ENCODE measurements at regions not wholly inside any gene's neighbourhood (a gene's known extent, or its start where the extent isn't known, plus 50 kb on each side); places are given as distances from the start of the nearest gene placed in this dataset.

GRCh38 chr4:110737931-110738330, 115.1 kb upstream of the PITX2 start:
- Histone ChIP-seq H2AFZ (ENCODE audit: low read depth, low read length) (no peak overlapping the region), H3F3A (ENCODE audit: insufficient read depth, low read length, poor library complexity, severe bottlenecking) (no peaks in the 10 kb centered on the region), H3K27me3 (ENCODE audit: insufficient read depth, low read depth, low read length) (no peaks in the 10 kb centered on the region), H3K36me3 (ENCODE audit: insufficient read depth, low read length) (no peaks in the 10 kb centered on the region), H3K4me3 (ENCODE audit: low read length) (no peak overlapping the region), H3K9ac (ENCODE audit: low read length) (no peak overlapping the region), H3K4me2 (ENCODE audit: low read length) (no peak overlapping the region), H3K9me2 (ENCODE audit: insufficient read depth, low read length) (no peaks in the 10 kb centered on the region), H4K20me1 (ENCODE audit: insufficient read depth) (no peaks in the 10 kb centered on the region), H3K27ac (ENCODE audit: low read length) (no peak overlapping the region), H3K79me2 (replicated peaks; ENCODE audit: insufficient read depth, low read length) (no peaks in the 10 kb centered on the region), H3K9me3 (ENCODE audit: low read length) (no peaks in the 10 kb centered on the region)
- no peak for TF ChIP-seq POLR2AphosphoS5 (IDR thresholded peaks at IDR 0.05)
- no peak for TF ChIP-seq SMC3 (conservative IDR thresholded peaks at IDR 0.05; ENCODE audit: poor library complexity)
- TF ChIP-seq TAF1 (IDR thresholded peaks at IDR 0.05; ENCODE audit: low read depth) = no peak
- TF ChIP-seq RAD21 (conservative IDR thresholded peaks at IDR 0.05) = no peak
- no peak for TF ChIP-seq MXI1 (conservative IDR thresholded peaks at IDR 0.05; ENCODE audit: poor library complexity, severe bottlenecking)
- no peak for TF ChIP-seq EP300 (conservative IDR thresholded peaks at IDR 0.05; ENCODE audit: poor library complexity, severe bottlenecking)
- TF ChIP-seq, protein P1, sequence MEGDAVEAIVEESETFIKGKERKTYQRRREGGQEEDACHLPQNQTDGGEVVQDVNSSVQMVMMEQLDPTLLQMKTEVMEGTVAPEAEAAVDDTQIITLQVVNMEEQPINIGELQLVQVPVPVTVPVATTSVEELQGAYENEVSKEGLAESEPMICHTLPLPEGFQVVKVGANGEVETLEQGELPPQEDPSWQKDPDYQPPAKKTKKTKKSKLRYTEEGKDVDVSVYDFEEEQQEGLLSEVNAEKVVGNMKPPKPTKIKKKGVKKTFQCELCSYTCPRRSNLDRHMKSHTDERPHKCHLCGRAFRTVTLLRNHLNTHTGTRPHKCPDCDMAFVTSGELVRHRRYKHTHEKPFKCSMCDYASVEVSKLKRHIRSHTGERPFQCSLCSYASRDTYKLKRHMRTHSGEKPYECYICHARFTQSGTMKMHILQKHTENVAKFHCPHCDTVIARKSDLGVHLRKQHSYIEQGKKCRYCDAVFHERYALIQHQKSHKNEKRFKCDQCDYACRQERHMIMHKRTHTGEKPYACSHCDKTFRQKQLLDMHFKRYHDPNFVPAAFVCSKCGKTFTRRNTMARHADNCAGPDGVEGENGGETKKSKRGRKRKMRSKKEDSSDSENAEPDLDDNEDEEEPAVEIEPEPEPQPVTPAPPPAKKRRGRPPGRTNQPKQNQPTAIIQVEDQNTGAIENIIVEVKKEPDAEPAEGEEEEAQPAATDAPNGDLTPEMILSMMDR (IDR thresholded peaks at IDR 0.05; ENCODE audit: poor library complexity, severe bottlenecking) = no peak
- no peak for TF ChIP-seq REST (IDR thresholded peaks at IDR 0.05; ENCODE audit: borderline replicate concordance)
- TF ChIP-seq EZH2 (IDR thresholded peaks at IDR 0.05; ENCODE audit: borderline replicate concordance, insufficient read depth, low read length, poor library complexity, severe bottlenecking) = no peak

DNA sequence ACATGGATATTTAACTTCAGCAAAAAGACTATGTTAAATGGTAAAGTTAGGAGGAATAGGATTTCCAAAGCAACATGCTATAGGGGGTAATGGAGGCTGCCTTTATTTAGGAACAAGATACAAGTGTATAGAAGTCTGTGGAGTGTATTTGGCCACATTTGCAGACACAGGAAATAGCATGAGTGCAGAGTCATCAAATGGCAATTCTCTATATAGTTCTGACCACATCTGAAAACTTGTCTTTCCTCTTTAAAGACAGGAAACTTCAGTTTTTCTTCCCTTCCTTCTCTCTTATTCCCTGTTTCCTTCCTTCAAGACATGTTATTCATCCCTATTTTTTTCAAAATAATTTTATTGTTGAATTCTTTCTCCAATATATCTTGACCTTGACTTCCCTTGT, 119.3 kb upstream of the PITX2 start:
- Histone ChIP-seq H3K27me3 (ENCODE audit: insufficient read depth, low read depth, low read length) (no peaks in the 10 kb centered on the region), H3K4me2 (ENCODE audit: low read length) (no peak overlapping the region), H3K9ac (ENCODE audit: low read length) (no peak overlapping the region), H3K9me3 (ENCODE audit: low read length) (no peaks in the 10 kb centered on the region), H4K20me1 (ENCODE audit: insufficient read depth) (no peaks in the 10 kb centered on the region), H3F3A (ENCODE audit: insufficient read depth, low read length, poor library complexity, severe bottlenecking) (no peaks in the 10 kb centered on the region), H3K4me3 (ENCODE audit: low read length) (no peak overlapping the region), H2AFZ (ENCODE audit: low read depth, low read length) (no peak overlapping the region), H3K79me2 (replicated peaks; ENCODE audit: insufficient read depth, low read length) (no peaks in the 10 kb centered on the region), H3K9me2 (ENCODE audit: insufficient read depth, low read length) (no peaks in the 10 kb centered on the region), H3K36me3 (ENCODE audit: insufficient read depth, low read length) (no peaks in the 10 kb centered on the region), H3K27ac (ENCODE audit: low read length) (no peak overlapping the region)
- no peak for TF ChIP-seq MXI1 (conservative IDR thresholded peaks at IDR 0.05; ENCODE audit: poor library complexity, severe bottlenecking)
- TF ChIP-seq TAF1 (IDR thresholded peaks at IDR 0.05; ENCODE audit: low read depth) = no peak

DNA sequence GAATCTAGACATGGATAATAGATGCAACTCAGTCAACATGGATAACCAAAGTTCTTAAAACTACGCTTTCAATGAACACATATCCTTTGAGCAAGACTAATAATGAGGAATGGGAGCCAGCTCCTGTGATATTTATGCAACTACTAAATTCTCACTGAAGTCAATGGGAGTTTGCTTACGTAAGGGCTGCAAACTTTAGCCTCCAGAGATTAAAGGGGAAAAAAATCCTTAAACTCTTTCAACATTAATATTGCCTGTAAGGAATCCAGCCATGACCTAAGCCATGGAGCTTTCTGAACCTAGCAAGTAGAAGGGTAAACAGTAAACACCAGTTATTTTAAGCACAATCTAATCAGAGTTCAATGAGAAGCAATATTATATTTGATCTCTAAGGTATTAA, 125.2 kb upstream of the PITX2 start:
- Histone ChIP-seq H3K36me3 (ENCODE audit: insufficient read depth, low read length) (no peaks in the 10 kb centered on the region), H3K4me3 (ENCODE audit: low read length) (no peak overlapping the region), H3K9me2 (ENCODE audit: insufficient read depth, low read length) (no peaks in the 10 kb centered on the region), H2AFZ (ENCODE audit: low read depth, low read length) (no peak overlapping the region), H3K4me2 (ENCODE audit: low read length) (no peak overlapping the region), H3F3A (ENCODE audit: insufficient read depth, low read length, poor library complexity, severe bottlenecking) (no peaks in the 10 kb centered on the region), H3K9me3 (ENCODE audit: low read length) (no peaks in the 10 kb centered on the region), H3K27me3 (ENCODE audit: insufficient read depth, low read depth, low read length) (no peaks in the 10 kb centered on the region), H4K20me1 (ENCODE audit: insufficient read depth) (no peaks in the 10 kb centered on the region), H3K79me2 (replicated peaks; ENCODE audit: insufficient read depth, low read length) (no peaks in the 10 kb centered on the region), H3K9ac (ENCODE audit: low read length) (no peak overlapping the region), H3K27ac (ENCODE audit: low read length) (no peak overlapping the region)
- no peak for TF ChIP-seq REST (IDR thresholded peaks at IDR 0.05; ENCODE audit: borderline replicate concordance)
- no peak for TF ChIP-seq TAF1 (IDR thresholded peaks at IDR 0.05; ENCODE audit: low read depth)
- TF ChIP-seq EZH2 (IDR thresholded peaks at IDR 0.05; ENCODE audit: borderline replicate concordance, insufficient read depth, low read length, poor library complexity, severe bottlenecking) = no peak
- no peak for TF ChIP-seq RAD21 (conservative IDR thresholded peaks at IDR 0.05)
- no peak for TF ChIP-seq SMC3 (conservative IDR thresholded peaks at IDR 0.05; ENCODE audit: poor library complexity)
- TF ChIP-seq POLR2AphosphoS5 (IDR thresholded peaks at IDR 0.05) = no peak
- no peak for TF ChIP-seq MXI1 (conservative IDR thresholded peaks at IDR 0.05; ENCODE audit: poor library complexity, severe bottlenecking)
- TF ChIP-seq, protein P1 (IDR thresholded peaks at IDR 0.05; ENCODE audit: poor library complexity, severe bottlenecking) = no peak
- no peak for TF ChIP-seq EP300 (conservative IDR thresholded peaks at IDR 0.05; ENCODE audit: poor library complexity, severe bottlenecking)
